ENCODE measurements at regions not wholly inside any gene's neighbourhood (a gene's known extent, or its start where the extent isn't known, plus 50 kb on each side); places are given as distances from the start of the nearest gene placed in this dataset.

DNA sequence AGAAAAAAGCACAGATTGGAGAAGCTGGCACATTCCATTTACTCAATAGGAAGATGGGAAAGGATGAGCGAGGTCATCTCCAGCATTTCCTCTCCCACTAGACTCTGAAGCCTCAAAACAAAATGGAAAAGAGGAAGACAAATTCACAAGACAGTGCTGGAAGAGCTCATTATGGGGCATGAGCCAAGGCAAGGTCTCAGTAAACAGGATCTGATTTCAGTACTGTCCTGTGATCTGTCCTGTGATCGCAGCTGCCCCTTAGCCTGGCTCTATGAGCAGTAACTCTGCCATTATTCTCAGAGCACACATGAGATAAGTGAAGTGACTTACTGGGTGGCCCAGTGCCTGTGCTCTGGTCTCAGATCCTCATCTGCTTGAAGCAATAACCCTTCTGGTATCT is 68.1 kb upstream of the SLC4A11 start:
- Histone ChIP-seq H2AFZ (ENCODE audit: low read length) (no peak overlapping the region), H3K9me3 (ENCODE audit: low read length) (no peaks in the 10 kb centered on the region), H3K79me2 (ENCODE audit: low read length) (no peaks in the 10 kb centered on the region), H3K9ac (ENCODE audit: low read length) (no peak overlapping the region), H3K4me2 (ENCODE audit: low read length) (no peak overlapping the region), H3K27ac (ENCODE audit: low read length) (no peak overlapping the region), H4K20me1 (ENCODE audit: low read length) (no peaks in the 10 kb centered on the region), H3K36me3 (ENCODE audit: low read depth, low read length) (no peaks in the 10 kb centered on the region), H3K4me1 (ENCODE audit: insufficient read depth, low read length) (no peaks in the 10 kb centered on the region), H3K9me2 (replicated peaks; ENCODE audit: low read length) (no peaks in the 10 kb centered on the region), H3K4me3 (ENCODE audit: low read length) (no peak overlapping the region), H3F3A (ENCODE audit: low read length, unreplicated experiment) (no peaks in the 10 kb centered on the region), H3K27me3 (ENCODE audit: low read length) (no peaks in the 10 kb centered on the region)
- no TSS peak for BruUV-seq (replicated peaks)
- CTCF ChIA-PET, result interaction anchor here (0.7 kb wide), 1 partner anchor 11 kb away, joined by 3 read pairs; no protein-coding TSS in a partner anchor
- TF ChIP-seq EZH2 (IDR thresholded peaks at IDR 0.05; ENCODE audit: low read length, unreplicated experiment) (no peak), EZH2phosphoT487 (IDR thresholded peaks at IDR 0.05; ENCODE audit: borderline replicate concordance, low read length) (no peak)
- TF ChIP-seq, protein P1, sequence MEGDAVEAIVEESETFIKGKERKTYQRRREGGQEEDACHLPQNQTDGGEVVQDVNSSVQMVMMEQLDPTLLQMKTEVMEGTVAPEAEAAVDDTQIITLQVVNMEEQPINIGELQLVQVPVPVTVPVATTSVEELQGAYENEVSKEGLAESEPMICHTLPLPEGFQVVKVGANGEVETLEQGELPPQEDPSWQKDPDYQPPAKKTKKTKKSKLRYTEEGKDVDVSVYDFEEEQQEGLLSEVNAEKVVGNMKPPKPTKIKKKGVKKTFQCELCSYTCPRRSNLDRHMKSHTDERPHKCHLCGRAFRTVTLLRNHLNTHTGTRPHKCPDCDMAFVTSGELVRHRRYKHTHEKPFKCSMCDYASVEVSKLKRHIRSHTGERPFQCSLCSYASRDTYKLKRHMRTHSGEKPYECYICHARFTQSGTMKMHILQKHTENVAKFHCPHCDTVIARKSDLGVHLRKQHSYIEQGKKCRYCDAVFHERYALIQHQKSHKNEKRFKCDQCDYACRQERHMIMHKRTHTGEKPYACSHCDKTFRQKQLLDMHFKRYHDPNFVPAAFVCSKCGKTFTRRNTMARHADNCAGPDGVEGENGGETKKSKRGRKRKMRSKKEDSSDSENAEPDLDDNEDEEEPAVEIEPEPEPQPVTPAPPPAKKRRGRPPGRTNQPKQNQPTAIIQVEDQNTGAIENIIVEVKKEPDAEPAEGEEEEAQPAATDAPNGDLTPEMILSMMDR (conservative IDR thresholded peaks at IDR 0.05; ENCODE audit: low read depth, low read length), result no peak
- DNase-seq (no peak), ATAC-seq (no peak)
- intact Hi-C loops (cut with micrococcal nuclease), result no loop called here
- POLR2A ChIA-PET (ENCODE audit: unreplicated experiment), result no interaction called here

DNA sequence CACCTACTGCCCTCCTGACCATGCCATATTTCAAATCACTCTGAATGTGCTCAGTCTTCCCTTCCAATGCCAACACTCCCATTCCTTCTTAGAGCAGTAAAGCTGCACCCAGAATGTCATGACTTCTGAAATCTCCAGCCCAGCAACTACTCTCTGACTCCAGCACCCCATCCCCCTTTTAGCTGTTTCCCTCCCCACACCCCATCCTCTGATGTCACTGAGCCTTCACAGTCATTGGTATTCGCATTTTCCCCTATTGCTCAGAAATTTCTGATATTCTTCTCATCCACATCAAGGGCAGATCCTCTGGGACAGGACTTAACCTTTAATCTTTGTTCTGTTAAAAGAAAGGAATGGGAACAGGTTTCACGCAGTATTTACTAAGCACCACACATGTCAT is 67.1 kb upstream of the SLC4A11 start:
- no peak overlapping the region for H3K27ac ChIP-seq (ENCODE audit: low read length)
- no TSS peak for BruUV-seq (replicated peaks)
- no peaks in the 10 kb centered on the region for H3K9me3 ChIP-seq (ENCODE audit: low read length)
- ChIA-PET CTCF (no interaction called here), POLR2A (ENCODE audit: unreplicated experiment) (interaction anchor here (0.6 kb wide), 1 partner anchor 76 kb away, joined by 3 read pairs; no protein-coding TSS in a partner anchor)
- H3K36me3 ChIP-seq (ENCODE audit: low read depth, low read length), result no peaks in the 10 kb centered on the region
- no peaks in the 10 kb centered on the region for H3K79me2 ChIP-seq (ENCODE audit: low read length)
- H3K9ac ChIP-seq (ENCODE audit: low read length), result no peak overlapping the region
- intact Hi-C loops (cut with micrococcal nuclease), result no loop called here
- H3K4me2 ChIP-seq (ENCODE audit: low read length), result no peak overlapping the region
- DNase-seq, result no peak
- H3K4me1 ChIP-seq (ENCODE audit: insufficient read depth, low read length), result no peaks in the 10 kb centered on the region
- H3K4me3 ChIP-seq (ENCODE audit: low read length), result no peak overlapping the region
- TF ChIP-seq, protein P1 (conservative IDR thresholded peaks at IDR 0.05; ENCODE audit: low read depth, low read length), result no peak
- TF ChIP-seq EZH2 (IDR thresholded peaks at IDR 0.05; ENCODE audit: low read length, unreplicated experiment) (no peak), EZH2phosphoT487 (IDR thresholded peaks at IDR 0.05; ENCODE audit: borderline replicate concordance, low read length) (no peak)
- no peak overlapping the region for H2AFZ ChIP-seq (ENCODE audit: low read length)
- H3K9me2 ChIP-seq (replicated peaks; ENCODE audit: low read length), result no peaks in the 10 kb centered on the region
- H4K20me1 ChIP-seq (ENCODE audit: low read length), result no peaks in the 10 kb centered on the region
- H3K27me3 ChIP-seq (ENCODE audit: low read length), result no peaks in the 10 kb centered on the region
- H3F3A ChIP-seq (ENCODE audit: low read length, unreplicated experiment), result no peaks in the 10 kb centered on the region
- no peak for ATAC-seq

DNA sequence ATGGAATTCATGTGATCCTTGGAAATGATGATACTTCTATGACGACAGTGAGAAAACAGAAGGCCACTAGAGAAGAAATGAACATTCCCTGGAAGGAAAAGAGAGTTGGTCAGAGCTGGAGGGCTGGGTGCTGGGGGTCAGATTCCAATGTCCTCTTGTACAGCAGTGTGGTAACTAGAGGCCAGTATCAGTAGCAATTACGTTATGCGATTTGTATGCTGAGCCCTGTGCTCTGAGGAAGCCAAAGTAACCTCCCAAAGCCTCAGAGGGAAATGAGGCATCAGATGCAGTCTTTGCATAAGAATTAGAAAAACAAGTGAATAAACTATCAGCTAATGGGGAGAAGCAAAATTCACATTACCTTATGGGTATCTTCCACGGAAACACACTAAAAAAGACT is 65.5 kb upstream of the SLC4A11 start:
- H3K27me3 ChIP-seq (ENCODE audit: low read length), result no peaks in the 10 kb centered on the region
- ChIA-PET POLR2A (ENCODE audit: unreplicated experiment) (no interaction called here), CTCF (no interaction called here)
- H3K4me3 ChIP-seq (ENCODE audit: low read length), result no peak overlapping the region
- H2AFZ ChIP-seq (ENCODE audit: low read length), result no peak overlapping the region
- H3K27ac ChIP-seq (ENCODE audit: low read length), result no peak overlapping the region
- no peaks in the 10 kb centered on the region for H4K20me1 ChIP-seq (ENCODE audit: low read length)
- H3K4me1 ChIP-seq (ENCODE audit: insufficient read depth, low read length), result no peaks in the 10 kb centered on the region
- no peaks in the 10 kb centered on the region for H3F3A ChIP-seq (ENCODE audit: low read length, unreplicated experiment)
- BruUV-seq (replicated peaks), result no TSS peak
- intact Hi-C loops (cut with micrococcal nuclease), result no loop called here
- no peaks in the 10 kb centered on the region for H3K9me3 ChIP-seq (ENCODE audit: low read length)
- no peak for TF ChIP-seq EZH2phosphoT487 (IDR thresholded peaks at IDR 0.05; ENCODE audit: borderline replicate concordance, low read length)
- TF ChIP-seq, protein P1 (conservative IDR thresholded peaks at IDR 0.05; ENCODE audit: low read depth, low read length), result no peak
- TF ChIP-seq EZH2 (IDR thresholded peaks at IDR 0.05; ENCODE audit: low read length, unreplicated experiment), result no peak
- no peak for DNase-seq
- no peaks in the 10 kb centered on the region for H3K36me3 ChIP-seq (ENCODE audit: low read depth, low read length)
- H3K9ac ChIP-seq (ENCODE audit: low read length), result no peak overlapping the region
- no peak overlapping the region for H3K4me2 ChIP-seq (ENCODE audit: low read length)
- H3K79me2 ChIP-seq (ENCODE audit: low read length), result no peaks in the 10 kb centered on the region
- no peak for ATAC-seq
- no peaks in the 10 kb centered on the region for H3K9me2 ChIP-seq (replicated peaks; ENCODE audit: low read length)
